ENCODE measurements at regions not wholly inside any gene's neighbourhood (a gene's known extent, or its start where the extent isn't known, plus 50 kb on each side); places are given as distances from the start of the nearest gene placed in this dataset.

DNA sequence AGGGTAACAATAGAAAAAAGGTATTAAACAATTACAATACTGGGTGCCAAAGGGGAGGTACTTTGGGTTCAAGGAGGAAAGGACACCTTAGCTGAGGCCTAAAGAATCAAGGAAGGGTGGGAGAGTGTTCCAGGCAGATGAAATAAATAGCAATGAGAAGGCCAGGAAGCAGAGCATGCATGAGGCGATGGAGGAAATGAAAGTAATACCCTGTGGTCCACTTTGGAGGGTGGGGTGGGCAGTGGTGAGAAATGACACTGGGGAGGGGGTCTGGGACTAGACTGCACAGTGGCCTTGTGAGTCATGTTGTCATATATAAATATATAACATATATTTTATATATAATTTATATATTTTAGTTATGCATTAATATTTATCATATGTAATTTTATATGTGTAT is 55.9 kb downstream of the BHLHE40 start:
- ATAC-seq (no peak), DNase-seq (no peak)
- Histone ChIP-seq H3K4me3 (ENCODE audit: low read length) (no peak overlapping the region), H3K9me3 (ENCODE audit: control insufficient read depth, low read length) (no peaks in the 10 kb centered on the region), H3K27me3 (ENCODE audit: control insufficient read depth, insufficient read depth) (no peaks in the 10 kb centered on the region), H3K4me1 (ENCODE audit: control insufficient read depth, insufficient read depth, low read length) (no peaks in the 10 kb centered on the region), H3K27ac (ENCODE audit: low read length) (no peak overlapping the region)
- whole genome bisulfite sequencing: 78% methylated on average over 1 of the region's 1 CpG
- intact Hi-C loops (cut with DNase I): no loop called here

DNA sequence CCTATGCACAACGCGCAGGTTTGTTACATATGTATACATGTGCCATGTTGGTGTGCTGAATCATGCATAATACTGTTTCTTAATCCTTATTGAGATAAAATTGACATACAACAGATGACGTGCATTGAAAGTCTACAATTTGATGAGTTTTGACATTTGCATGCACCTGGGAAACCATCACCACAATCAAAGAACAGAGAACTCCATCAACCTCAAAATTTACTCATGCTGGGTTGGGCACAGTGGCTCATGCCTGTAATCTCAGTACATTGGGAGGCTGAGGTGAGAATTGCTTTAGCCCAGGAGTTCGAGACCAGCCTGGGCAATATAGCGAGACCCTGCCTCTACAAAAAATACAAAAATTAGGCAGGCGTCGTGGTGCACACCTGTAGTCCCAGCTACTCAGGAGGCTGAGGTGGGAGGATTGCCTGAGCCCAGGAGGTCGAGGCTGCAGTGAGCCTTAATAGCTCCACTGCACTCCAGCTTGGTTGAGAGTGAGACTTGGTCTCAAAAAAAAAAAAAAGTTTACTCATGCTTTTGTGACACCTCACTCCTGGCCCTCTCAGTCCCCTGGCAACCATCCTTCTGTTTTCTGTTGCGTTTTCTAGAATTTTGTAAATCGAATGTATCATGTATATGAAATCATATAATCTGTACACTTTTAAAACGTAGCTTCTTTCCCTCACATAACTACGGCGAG is 56.6 kb downstream of the BHLHE40 start:
- DNase-seq (no peak), ATAC-seq (no peak)
- H3K27ac ChIP-seq (ENCODE audit: low read length): no peak overlapping the region
- intact Hi-C loops (cut with DNase I): no loop called here
- H3K4me1 ChIP-seq (ENCODE audit: control insufficient read depth, insufficient read depth, low read length): no peaks in the 10 kb centered on the region
- H3K27me3 ChIP-seq (ENCODE audit: control insufficient read depth, insufficient read depth): no peaks in the 10 kb centered on the region
- WGBS: 87% methylated on average over 13 of the region's 13 CpGs
- H3K4me3 ChIP-seq (ENCODE audit: low read length): no peak overlapping the region
- H3K9me3 ChIP-seq (ENCODE audit: control insufficient read depth, low read length): no peaks in the 10 kb centered on the region

DNA sequence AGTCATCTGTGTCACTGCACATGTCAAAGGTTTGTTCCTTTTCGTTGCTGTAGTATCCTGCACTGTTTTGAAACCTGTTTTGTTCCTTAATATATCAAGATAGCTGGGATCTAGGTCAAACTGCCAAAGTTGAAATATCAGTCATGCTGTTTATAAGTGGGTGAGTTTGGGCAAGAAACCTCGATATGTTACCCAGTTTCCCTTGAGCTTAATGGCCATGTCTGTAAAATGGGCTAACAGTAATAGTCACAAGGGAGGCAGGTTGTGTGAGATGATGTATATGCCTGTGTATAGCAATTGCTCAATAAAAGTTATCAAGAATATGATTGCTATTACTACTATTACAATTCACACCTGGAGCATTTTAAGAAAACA is 57.1 kb downstream of the BHLHE40 start:
- ATAC-seq (no peak), DNase-seq (no peak)
- no peaks in the 10 kb centered on the region for H3K4me1 ChIP-seq (ENCODE audit: control insufficient read depth, insufficient read depth, low read length)
- no peaks in the 10 kb centered on the region for H3K27me3 ChIP-seq (ENCODE audit: control insufficient read depth, insufficient read depth)
- H3K27ac ChIP-seq (ENCODE audit: low read length): no peak overlapping the region
- intact Hi-C loops (cut with DNase I): no loop called here
- H3K4me3 ChIP-seq (ENCODE audit: low read length): no peak overlapping the region
- no peaks in the 10 kb centered on the region for H3K9me3 ChIP-seq (ENCODE audit: control insufficient read depth, low read length)
- WGBS: 78% methylated on average over 2 of the region's 2 CpGs

DNA sequence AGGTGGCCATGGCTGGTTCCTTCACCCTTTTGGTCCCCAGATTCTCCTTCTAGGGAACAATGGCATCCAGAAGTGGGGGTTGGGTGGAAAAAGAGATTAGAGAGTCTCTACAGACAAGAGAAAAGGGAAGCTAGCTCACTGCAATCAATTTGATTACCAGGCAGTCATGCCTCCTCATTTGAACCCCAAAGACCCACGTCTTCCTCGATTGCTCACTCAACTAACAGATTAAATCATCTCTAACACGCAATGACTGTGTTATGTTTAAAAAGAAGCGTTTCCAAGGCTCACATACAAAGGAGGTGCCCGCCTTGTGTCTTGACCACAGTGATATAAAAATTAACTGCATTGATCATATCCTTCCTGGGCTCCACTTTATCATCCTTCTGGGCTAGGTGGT is 57.6 kb downstream of the BHLHE40 start:
- no peaks in the 10 kb centered on the region for H3K9me3 ChIP-seq (ENCODE audit: control insufficient read depth, low read length)
- intact Hi-C loops (cut with DNase I): no loop called here
- H3K27me3 ChIP-seq (ENCODE audit: control insufficient read depth, insufficient read depth): no peaks in the 10 kb centered on the region
- no peak for ATAC-seq
- no peak overlapping the region for H3K4me3 ChIP-seq (ENCODE audit: low read length)
- H3K4me1 ChIP-seq (ENCODE audit: control insufficient read depth, insufficient read depth, low read length): no peaks in the 10 kb centered on the region
- no peak overlapping the region for H3K27ac ChIP-seq (ENCODE audit: low read length)
- 78% methylated on average over 5 of the region's 5 CpGs for WGBS
- DNase-seq: no peak

DNA sequence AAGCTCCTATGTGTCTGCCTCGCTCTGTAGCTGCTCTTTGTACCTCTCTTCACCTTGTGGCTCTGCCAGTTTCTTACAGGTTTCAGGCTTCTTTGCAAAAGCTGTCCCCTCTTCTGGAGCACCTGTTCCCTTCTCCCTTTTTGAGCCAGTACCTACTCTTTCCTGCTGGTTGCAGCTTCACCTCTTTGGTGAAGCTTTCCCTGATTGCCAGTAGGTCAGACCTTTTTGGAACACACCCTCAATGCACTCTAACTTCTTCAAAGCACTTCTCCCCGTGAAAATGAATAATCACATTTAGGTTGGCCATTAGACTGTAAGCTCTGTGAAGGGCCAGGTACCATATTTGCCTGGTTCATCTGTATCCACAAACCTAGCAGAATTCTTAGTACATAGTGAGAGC is 60.3 kb downstream of the BHLHE40 start:
- intact Hi-C loops (cut with DNase I): no loop called here
- no peaks in the 10 kb centered on the region for H3K27me3 ChIP-seq (ENCODE audit: control insufficient read depth, insufficient read depth)
- no peak for ATAC-seq
- no peak overlapping the region for H3K4me3 ChIP-seq (ENCODE audit: low read length)
- H3K9me3 ChIP-seq (ENCODE audit: control insufficient read depth, low read length): no peaks in the 10 kb centered on the region
- 93% methylated on average over 2 of the region's 2 CpGs for WGBS
- no peak for DNase-seq
- no peaks in the 10 kb centered on the region for H3K4me1 ChIP-seq (ENCODE audit: control insufficient read depth, insufficient read depth, low read length)
- H3K27ac ChIP-seq (ENCODE audit: low read length): no peak overlapping the region

DNA sequence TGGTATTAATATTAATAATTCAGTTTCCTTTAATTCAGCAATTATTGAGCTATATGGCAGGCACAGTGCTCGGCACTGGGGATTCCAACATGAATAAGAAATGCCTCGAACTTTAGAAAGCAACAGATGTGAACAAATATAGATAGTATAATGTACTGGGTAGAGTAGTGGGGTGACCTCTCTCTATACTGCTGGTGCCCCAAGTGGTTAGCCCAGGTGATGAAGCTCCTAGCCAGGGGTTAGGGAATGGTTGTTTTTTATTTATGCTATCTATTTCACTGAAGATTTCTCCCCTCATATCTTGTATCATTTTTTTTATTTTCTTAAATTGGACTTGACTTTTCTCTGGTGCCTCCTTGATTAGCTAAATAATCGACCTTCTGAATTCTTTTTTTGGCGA is 62.1 kb downstream of the BHLHE40 start:
- ATAC-seq (no peak), DNase-seq (no peak)
- no peaks in the 10 kb centered on the region for H3K9me3 ChIP-seq (ENCODE audit: control insufficient read depth, low read length)
- WGBS: 71% methylated on average over 4 of the region's 4 CpGs
- intact Hi-C loops (cut with DNase I): no loop called here
- H3K27me3 ChIP-seq (ENCODE audit: control insufficient read depth, insufficient read depth): no peaks in the 10 kb centered on the region
- H3K27ac ChIP-seq (ENCODE audit: low read length): no peak overlapping the region
- H3K4me3 ChIP-seq (ENCODE audit: low read length): no peak overlapping the region
- H3K4me1 ChIP-seq (ENCODE audit: control insufficient read depth, insufficient read depth, low read length): no peaks in the 10 kb centered on the region

DNA sequence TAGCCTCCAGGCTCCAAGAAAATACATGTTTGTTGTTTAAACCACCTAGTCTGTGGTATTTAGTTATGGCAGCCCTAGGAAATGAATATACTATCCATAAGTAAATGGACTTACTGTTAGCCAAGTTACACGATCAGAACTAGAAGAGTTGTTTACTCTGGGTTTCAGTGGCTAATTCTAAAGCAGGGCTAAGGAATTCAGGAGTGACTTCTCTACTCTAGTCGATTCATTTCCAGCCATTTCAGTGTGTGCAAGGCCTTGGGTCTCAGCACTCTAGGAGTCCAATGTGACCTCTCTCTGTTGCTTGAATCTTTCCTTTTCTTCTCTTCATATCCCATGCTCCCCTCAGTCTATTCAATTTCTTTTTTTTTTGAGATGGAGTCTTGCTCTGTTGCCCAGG is 66.7 kb downstream of the BHLHE40 start:
- 79% methylated on average over 2 of the region's 2 CpGs for WGBS
- H3K27ac ChIP-seq (ENCODE audit: low read length): no peak overlapping the region
- no peaks in the 10 kb centered on the region for H3K4me1 ChIP-seq (ENCODE audit: control insufficient read depth, insufficient read depth, low read length)
- H3K27me3 ChIP-seq (ENCODE audit: control insufficient read depth, insufficient read depth): no peaks in the 10 kb centered on the region
- DNase-seq: no peak
- no peak overlapping the region for H3K4me3 ChIP-seq (ENCODE audit: low read length)
- H3K9me3 ChIP-seq (ENCODE audit: control insufficient read depth, low read length): no peaks in the 10 kb centered on the region
- ATAC-seq: no peak
- intact Hi-C loops (cut with DNase I): no loop called here

DNA sequence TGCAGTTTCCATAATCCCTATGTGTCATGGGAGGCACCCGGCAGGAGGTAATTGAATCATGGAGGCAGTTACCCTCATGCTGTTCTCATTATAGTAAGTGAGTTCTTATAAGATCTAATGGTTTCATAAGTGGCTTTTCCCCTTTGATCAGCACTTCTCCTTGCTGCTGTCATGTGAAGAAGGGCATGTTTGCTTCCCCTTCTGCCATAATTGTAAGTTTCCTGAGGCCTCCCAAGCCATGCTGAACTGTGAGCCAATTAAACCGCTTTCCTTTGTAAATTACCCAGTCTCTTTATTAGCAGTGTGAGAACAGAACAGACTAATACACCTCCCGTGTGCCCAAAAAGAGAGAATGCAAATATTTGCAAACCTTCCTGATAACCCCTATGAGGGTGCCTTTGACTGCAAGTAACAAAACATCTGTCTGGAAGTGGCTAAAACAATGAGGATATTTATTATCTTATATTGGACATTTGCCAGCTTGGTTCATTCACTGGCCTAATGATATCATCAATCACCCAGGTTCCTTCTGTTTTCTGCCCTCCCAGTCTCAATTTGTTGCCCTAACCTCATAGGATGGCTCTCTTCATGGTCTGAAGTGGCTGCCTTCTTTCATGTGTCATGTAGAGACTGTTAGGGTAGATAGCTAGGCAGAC is 68.7 kb downstream of the BHLHE40 start:
- intact Hi-C loops (cut with DNase I): no loop called here
- DNase-seq (no peak), ATAC-seq (no peak)
- no peaks in the 10 kb centered on the region for H3K27me3 ChIP-seq (ENCODE audit: control insufficient read depth, insufficient read depth)
- H3K4me3 ChIP-seq (ENCODE audit: low read length): no peak overlapping the region
- WGBS: 80% methylated on average over 3 of the region's 3 CpGs
- H3K9me3 ChIP-seq (ENCODE audit: control insufficient read depth, low read length): no peaks in the 10 kb centered on the region
- no peak overlapping the region for H3K27ac ChIP-seq (ENCODE audit: low read length)
- H3K4me1 ChIP-seq (ENCODE audit: control insufficient read depth, insufficient read depth, low read length): no peaks in the 10 kb centered on the region

DNA sequence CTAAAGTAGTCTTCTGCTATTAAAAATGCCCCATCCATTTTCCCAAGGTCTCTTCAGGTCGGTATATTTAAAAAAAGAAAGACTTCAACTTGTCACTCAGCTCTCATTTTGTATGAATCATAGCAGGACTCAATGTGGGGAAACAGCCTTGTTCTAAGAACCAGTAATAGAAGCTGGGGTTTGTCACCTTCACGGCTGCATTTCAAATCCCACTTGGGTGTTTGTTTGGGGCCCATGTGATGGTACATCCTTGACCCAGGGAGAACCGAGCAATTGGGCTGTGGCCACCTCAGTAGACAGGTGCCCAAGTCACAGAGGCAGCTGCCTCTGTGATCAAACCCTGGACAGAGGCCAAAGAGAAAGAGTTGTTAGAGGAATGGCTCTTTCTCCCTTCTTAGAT is 70.3 kb upstream of the ARL8B start:
- H3K27me3 ChIP-seq (ENCODE audit: control insufficient read depth, insufficient read depth): no peaks in the 10 kb centered on the region
- no peak overlapping the region for H3K27ac ChIP-seq (ENCODE audit: low read length)
- DNase-seq (no peak), ATAC-seq (no peak)
- H3K4me3 ChIP-seq (ENCODE audit: low read length): no peak overlapping the region
- WGBS: 60% methylated on average over 3 of the region's 3 CpGs
- intact Hi-C loops (cut with DNase I): no loop called here
- no peaks in the 10 kb centered on the region for H3K4me1 ChIP-seq (ENCODE audit: control insufficient read depth, insufficient read depth, low read length)
- H3K9me3 ChIP-seq (ENCODE audit: control insufficient read depth, low read length): no peaks in the 10 kb centered on the region

DNA sequence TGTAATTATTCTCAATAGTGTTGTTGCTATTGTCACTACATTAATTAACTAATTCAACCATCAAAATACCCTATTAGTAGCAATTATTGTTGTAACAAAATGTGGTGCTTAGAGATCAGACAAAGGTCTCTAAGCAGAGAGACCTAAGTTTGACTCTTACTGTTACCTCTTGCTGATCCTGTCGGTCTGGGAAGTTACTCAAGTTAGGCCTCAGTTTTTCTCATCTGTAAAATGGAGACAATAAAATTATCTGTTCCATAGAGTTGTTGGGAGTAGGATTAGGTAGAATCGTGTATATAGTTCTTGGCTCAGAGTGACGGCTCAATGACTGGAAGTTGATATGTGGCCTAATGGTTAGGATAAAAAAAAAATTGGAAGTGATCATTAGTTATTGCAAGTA is 69.8 kb upstream of the ARL8B start:
- ATAC-seq (no peak), DNase-seq (no peak)
- WGBS: 96% methylated on average over 3 of the region's 3 CpGs
- Histone ChIP-seq H3K9me3 (ENCODE audit: control insufficient read depth, low read length) (no peaks in the 10 kb centered on the region), H3K4me1 (ENCODE audit: control insufficient read depth, insufficient read depth, low read length) (no peaks in the 10 kb centered on the region), H3K4me3 (ENCODE audit: low read length) (no peak overlapping the region), H3K27me3 (ENCODE audit: control insufficient read depth, insufficient read depth) (no peaks in the 10 kb centered on the region), H3K27ac (ENCODE audit: low read length) (no peak overlapping the region)
- intact Hi-C loops (cut with DNase I): no loop called here

DNA sequence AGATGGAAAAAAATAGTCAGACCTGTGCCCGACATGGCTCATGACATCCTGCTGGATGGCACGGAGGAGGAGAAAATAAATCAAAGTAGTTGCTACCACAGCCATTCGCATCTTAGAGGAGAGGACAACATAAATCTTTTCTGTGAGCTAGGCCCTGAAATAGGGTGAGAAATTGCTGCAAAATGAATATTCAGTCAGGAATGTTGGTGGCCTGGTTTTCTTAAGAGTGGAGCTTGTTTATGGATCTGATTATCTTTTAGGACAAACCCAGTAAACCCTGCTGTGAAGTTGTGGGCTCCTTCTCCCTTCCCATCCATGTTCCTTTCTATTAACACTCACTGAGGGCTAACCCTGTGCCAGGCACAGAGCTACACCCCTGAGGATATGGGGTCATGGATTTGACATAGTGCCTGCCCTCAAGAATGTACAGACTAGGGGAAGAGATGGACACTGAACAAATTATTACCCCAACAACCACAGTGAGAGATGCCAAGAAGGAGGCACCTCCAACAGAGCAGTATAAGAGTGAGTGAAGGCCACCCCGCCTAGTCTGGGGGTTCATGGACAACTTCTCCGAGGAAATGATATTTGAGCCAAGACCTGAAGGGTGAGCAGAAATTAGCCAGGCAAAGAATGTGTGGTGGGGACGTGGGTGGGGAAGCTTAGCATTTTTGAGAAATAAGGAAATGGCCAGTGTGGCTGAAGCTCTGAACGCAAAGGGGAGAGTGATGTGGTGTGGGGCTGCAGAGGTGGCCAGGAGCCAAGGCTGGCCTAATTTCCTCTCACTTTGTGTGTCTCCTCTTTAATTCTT is 68.9 kb upstream of the ARL8B start:
- DNase-seq (peak; percentile 37 to 72 (median 65)), ATAC-seq (peak in 1 of 2 donors; percentile 20)
- Histone ChIP-seq H3K27me3 (ENCODE audit: control insufficient read depth, insufficient read depth) (no peaks in the 10 kb centered on the region), H3K4me3 (ENCODE audit: low read length) (no peak overlapping the region), H3K4me1 (ENCODE audit: control insufficient read depth, insufficient read depth, low read length) (no peaks in the 10 kb centered on the region), H3K27ac (ENCODE audit: low read length) (no peak overlapping the region), H3K9me3 (ENCODE audit: control insufficient read depth, low read length) (no peaks in the 10 kb centered on the region)
- 76% methylated on average over 7 of the region's 7 CpGs for WGBS
- intact Hi-C loops (cut with DNase I): no loop called here

All from right cardiac atrium (tissue), 5 donors.